ENCODE measurements at regions not wholly inside any gene's neighbourhood (a gene's known extent, or its start where the extent isn't known, plus 50 kb on each side); places are given as distances from the start of the nearest gene placed in this dataset.

GRCh38 chr9:95627802-95628201 is 111.0 kb upstream of the PTCH1 start:
- intact Hi-C loops (cut with DNase I) = no loop called here
- no peaks in the 10 kb centered on the region for H3K9me3 ChIP-seq
- H3K27me3 ChIP-seq = no peaks in the 10 kb centered on the region
- no peak for TF ChIP-seq CTCF (IDR thresholded peaks at IDR 0.05)
- DNase-seq = no peak
- ATAC-seq = no peak
- no peaks in the 10 kb centered on the region for H3K36me3 ChIP-seq
- H3K27ac ChIP-seq = peak overlapping the region in 1 of 2 donors; percentile 62
- H3K4me1 ChIP-seq = no peaks in the 10 kb centered on the region
- H3K4me3 ChIP-seq = no peak overlapping the region

- Histone ChIP-seq H3K9me3 (no peaks in the 10 kb centered on the region), H3K27me3 (no peaks in the 10 kb centered on the region), H3K4me1 (no peaks in the 10 kb centered on the region), H3K4me3 (no peak overlapping the region), H3K27ac (peak overlapping the region in 1 of 2 donors; percentile 62), H3K36me3 (no peaks in the 10 kb centered on the region)
- ATAC-seq (no peak), DNase-seq (peak in 1 of 4 donors; percentile 40)
- intact Hi-C loops (cut with DNase I) = no loop called here
- TF ChIP-seq CTCF (IDR thresholded peaks at IDR 0.05) = no peak
Measured at GRCh38 chr9:95626885-95627558, 110.3 kb upstream of the PTCH1 start.

GRCh38 chr9:95626341-95626740 is 109.6 kb upstream of the PTCH1 start:
- Histone ChIP-seq H3K9me3 (no peaks in the 10 kb centered on the region), H3K4me3 (no peak overlapping the region), H3K36me3 (no peaks in the 10 kb centered on the region), H3K27me3 (no peaks in the 10 kb centered on the region), H3K27ac (no peak overlapping the region), H3K4me1 (no peaks in the 10 kb centered on the region)
- no peak for TF ChIP-seq CTCF (IDR thresholded peaks at IDR 0.05)
- ATAC-seq (no peak), DNase-seq (no peak)
- intact Hi-C loops (cut with DNase I) = no loop called here

GRCh38 chr9:95623640-95624039 is 106.9 kb upstream of the PTCH1 start:
- DNase-seq (no peak), ATAC-seq (no peak)
- no peak overlapping the region for H3K27ac ChIP-seq
- no peaks in the 10 kb centered on the region for H3K36me3 ChIP-seq
- TF ChIP-seq CTCF (IDR thresholded peaks at IDR 0.05) = no peak
- H3K4me3 ChIP-seq = no peak overlapping the region
- no peaks in the 10 kb centered on the region for H3K27me3 ChIP-seq
- H3K4me1 ChIP-seq = no peaks in the 10 kb centered on the region
- intact Hi-C loops (cut with DNase I) = no loop called here
- H3K9me3 ChIP-seq = no peaks in the 10 kb centered on the region

- intact Hi-C loops (cut with DNase I) = no loop called here
- TF ChIP-seq CTCF (IDR thresholded peaks at IDR 0.05) = no peak
- Histone ChIP-seq H3K9me3 (no peaks in the 10 kb centered on the region), H3K4me1 (no peaks in the 10 kb centered on the region), H3K27me3 (no peaks in the 10 kb centered on the region), H3K27ac (no peak overlapping the region), H3K4me3 (no peak overlapping the region), H3K36me3 (no peaks in the 10 kb centered on the region)
- DNase-seq (no peak), ATAC-seq (no peak)
Measured at GRCh38 chr9:95620722-95621121, 104.0 kb upstream of the PTCH1 start.
